ENCODE measurements at regions not wholly inside any gene's neighbourhood (a gene's known extent, or its start where the extent isn't known, plus 50 kb on each side); places are given as distances from the start of the nearest gene placed in this dataset.

DNA sequence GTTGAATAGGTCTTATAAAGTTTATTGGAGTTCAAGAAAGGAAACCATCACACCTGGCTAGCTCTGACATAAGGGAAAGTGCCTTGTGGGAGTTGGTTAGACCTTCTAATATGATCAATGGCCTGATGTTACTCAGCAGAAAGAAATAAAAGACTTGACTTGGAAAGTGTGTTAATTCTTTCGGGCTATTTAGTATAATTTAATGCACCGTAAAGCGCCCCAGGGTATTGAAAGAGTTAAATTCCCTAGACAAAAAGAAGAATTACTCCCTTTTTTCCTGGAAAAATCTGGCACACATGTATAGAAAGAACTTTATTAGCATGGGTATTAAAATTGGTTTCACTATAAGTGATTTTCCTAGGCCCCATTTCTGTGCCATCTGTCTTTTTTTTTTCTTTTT lies 1125.7 kb upstream of the FLRT2 start:
- Histone ChIP-seq H3K4me3 (ENCODE audit: low read length) (no peak overlapping the region), H3K4me1 (ENCODE audit: insufficient read depth, low read length) (no peaks in the 10 kb centered on the region), H3K27ac (ENCODE audit: low read depth in 1 of 2, low read length in 2 of 2) (no peak overlapping the region), H3K36me3 (ENCODE audit: insufficient read depth, low read length) (no peaks in the 10 kb centered on the region), H3K27me3 (ENCODE audit: control insufficient read depth in 1 of 2, insufficient read depth in 2 of 2, low read length in 2 of 2) (no peaks in the 10 kb centered on the region), H3K9me3 (ENCODE audit: control insufficient read depth in 1 of 2, insufficient read depth in 1 of 2, low read length in 2 of 2) (peaks cover 0 to 12% of the 10 kb centered on the region in 2 experiments)
- POLR2A ChIA-PET = no interaction called here
- intact Hi-C loops (cut with DNase I, micrococcal nuclease) = no loop called here
- no peaks in the 10 kb centered on the region for H3K4me1 Mint-ChIP-seq (ENCODE audit: low read depth)
- ATAC-seq (ENCODE audit: poor library complexity) (no peak), DNase-seq (no peak)
- CTCF ChIA-PET = no interaction called here
- no peak overlapping the region for H3K4me3 Mint-ChIP-seq
- H3K27ac Mint-ChIP-seq = no peak overlapping the region
- no peaks in the 10 kb centered on the region for H3K27me3 Mint-ChIP-seq
- TF ChIP-seq, protein P1, sequence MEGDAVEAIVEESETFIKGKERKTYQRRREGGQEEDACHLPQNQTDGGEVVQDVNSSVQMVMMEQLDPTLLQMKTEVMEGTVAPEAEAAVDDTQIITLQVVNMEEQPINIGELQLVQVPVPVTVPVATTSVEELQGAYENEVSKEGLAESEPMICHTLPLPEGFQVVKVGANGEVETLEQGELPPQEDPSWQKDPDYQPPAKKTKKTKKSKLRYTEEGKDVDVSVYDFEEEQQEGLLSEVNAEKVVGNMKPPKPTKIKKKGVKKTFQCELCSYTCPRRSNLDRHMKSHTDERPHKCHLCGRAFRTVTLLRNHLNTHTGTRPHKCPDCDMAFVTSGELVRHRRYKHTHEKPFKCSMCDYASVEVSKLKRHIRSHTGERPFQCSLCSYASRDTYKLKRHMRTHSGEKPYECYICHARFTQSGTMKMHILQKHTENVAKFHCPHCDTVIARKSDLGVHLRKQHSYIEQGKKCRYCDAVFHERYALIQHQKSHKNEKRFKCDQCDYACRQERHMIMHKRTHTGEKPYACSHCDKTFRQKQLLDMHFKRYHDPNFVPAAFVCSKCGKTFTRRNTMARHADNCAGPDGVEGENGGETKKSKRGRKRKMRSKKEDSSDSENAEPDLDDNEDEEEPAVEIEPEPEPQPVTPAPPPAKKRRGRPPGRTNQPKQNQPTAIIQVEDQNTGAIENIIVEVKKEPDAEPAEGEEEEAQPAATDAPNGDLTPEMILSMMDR (IDR thresholded peaks at IDR 0.05) = no peak
- H3K36me3 Mint-ChIP-seq (ENCODE audit: low read depth) = no peaks in the 10 kb centered on the region
- peaks cover 11% of the 10 kb centered on the region for H3K9me3 Mint-ChIP-seq

DNA sequence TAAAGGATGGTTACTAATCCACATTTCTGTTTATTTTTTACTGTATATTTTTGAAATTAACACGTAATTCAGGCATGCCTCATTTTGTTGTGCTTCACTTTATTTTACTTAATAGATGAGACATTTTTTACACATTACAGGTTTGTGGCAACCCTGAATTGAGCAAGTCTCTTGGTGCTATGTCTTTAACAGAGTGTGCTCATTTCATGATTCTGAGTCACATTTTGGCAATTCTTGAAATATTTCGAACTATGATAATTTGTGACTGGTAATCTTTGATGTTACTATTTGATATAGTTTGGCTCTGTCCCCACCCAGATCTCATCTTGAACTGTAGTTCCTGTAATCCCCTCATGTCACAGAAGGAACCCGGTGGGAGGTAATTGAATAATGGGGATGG lies 1120.5 kb upstream of the FLRT2 start:
- Mint-ChIP-seq H3K4me1 (ENCODE audit: low read depth) (no peaks in the 10 kb centered on the region), H3K36me3 (ENCODE audit: low read depth) (no peaks in the 10 kb centered on the region), H3K27ac (no peak overlapping the region), H3K27me3 (no peaks in the 10 kb centered on the region), H3K9me3 (peaks cover 16% of the 10 kb centered on the region), H3K4me3 (no peak overlapping the region)
- POLR2A ChIA-PET = no interaction called here
- no peaks in the 10 kb centered on the region for H3K4me1 ChIP-seq (ENCODE audit: insufficient read depth, low read length)
- no peak overlapping the region for H3K4me3 ChIP-seq (ENCODE audit: low read length)
- no peak for ATAC-seq (ENCODE audit: poor library complexity)
- TF ChIP-seq, protein P1 (IDR thresholded peaks at IDR 0.05) = no peak
- CTCF ChIA-PET = no interaction called here
- no peak overlapping the region for H3K27ac ChIP-seq (ENCODE audit: low read depth in 1 of 2, low read length in 2 of 2)
- H3K36me3 ChIP-seq (ENCODE audit: insufficient read depth, low read length) = no peaks in the 10 kb centered on the region
- intact Hi-C loops (cut with DNase I, micrococcal nuclease) = no loop called here
- H3K27me3 ChIP-seq (ENCODE audit: control insufficient read depth in 1 of 2, insufficient read depth in 2 of 2, low read length in 2 of 2) = no peaks in the 10 kb centered on the region
- peaks cover 0 to 6% of the 10 kb centered on the region in 2 experiments for H3K9me3 ChIP-seq (ENCODE audit: control insufficient read depth in 1 of 2, insufficient read depth in 1 of 2, low read length in 2 of 2)
- no peak for DNase-seq

DNA sequence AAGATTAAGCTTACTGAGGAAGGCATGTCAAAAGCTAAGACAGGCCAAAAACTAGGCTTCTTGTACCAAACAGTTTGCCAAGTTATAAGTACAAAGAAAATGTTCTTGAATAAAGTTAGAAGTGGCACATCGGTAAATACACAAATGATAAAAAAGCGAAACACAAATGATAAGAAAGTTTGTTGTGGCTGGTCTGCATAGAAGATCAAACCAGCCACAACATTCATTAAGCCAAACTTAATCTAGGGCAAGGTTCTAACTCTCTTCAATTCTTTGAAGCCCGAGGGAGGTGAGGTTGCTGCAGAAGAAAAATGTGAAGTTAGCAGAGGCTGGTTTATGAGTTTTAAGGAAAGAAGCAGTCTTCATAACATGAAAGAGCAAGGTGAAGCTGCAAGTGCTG lies 1119.6 kb upstream of the FLRT2 start:
- TF ChIP-seq, protein P1 (IDR thresholded peaks at IDR 0.05) = no peak
- intact Hi-C loops (cut with DNase I, micrococcal nuclease) = no loop called here
- H3K9me3 Mint-ChIP-seq = peaks cover 12% of the 10 kb centered on the region
- no peaks in the 10 kb centered on the region for H3K27me3 Mint-ChIP-seq
- Histone ChIP-seq H3K4me3 (ENCODE audit: low read length) (no peak overlapping the region), H3K4me1 (ENCODE audit: insufficient read depth, low read length) (no peaks in the 10 kb centered on the region), H3K27ac (ENCODE audit: low read depth in 1 of 2, low read length in 2 of 2) (no peak overlapping the region), H3K27me3 (ENCODE audit: control insufficient read depth in 1 of 2, insufficient read depth in 2 of 2, low read length in 2 of 2) (no peaks in the 10 kb centered on the region), H3K36me3 (ENCODE audit: insufficient read depth, low read length) (no peaks in the 10 kb centered on the region), H3K9me3 (ENCODE audit: control insufficient read depth in 1 of 2, insufficient read depth in 1 of 2, low read length in 2 of 2) (peaks cover 0 to 6% of the 10 kb centered on the region in 2 experiments)
- no peak for ATAC-seq (ENCODE audit: poor library complexity)
- H3K4me1 Mint-ChIP-seq (ENCODE audit: low read depth) = no peaks in the 10 kb centered on the region
- no peaks in the 10 kb centered on the region for H3K36me3 Mint-ChIP-seq (ENCODE audit: low read depth)
- DNase-seq = no peak
- H3K4me3 Mint-ChIP-seq = no peak overlapping the region
- H3K27ac Mint-ChIP-seq = no peak overlapping the region
- ChIA-PET CTCF (no interaction called here), POLR2A (no interaction called here)

Data from CD4-positive, alpha-beta T cell (primary cell).